Esophagus muscularis mucosa (tissue), 4 donors: ENCODE measurements at regions not wholly inside any gene's neighbourhood (a gene's known extent, or its start where the extent isn't known, plus 50 kb on each side); places are given as distances from the start of the nearest gene placed in this dataset.

Experiments used
- DNase-seq: peaks from one replicate; pipeline ENCODE4 v3.0.0-alpha.2; 2017; ENCODE audit errors: extremely low spot score
- H3K27ac ChIP-seq, 4 donors: fragments of 200-600 bp; sonication (generic); replicated peaks in 1 of 4; 1 replicate in 3 of 4; 2 replicates in 1 of 4; pipeline ENCODE4 v1.5.1; 2016 to 2019; ENCODE audit warnings: mild to moderate bottlenecking in 1 of 4
- H3K27me3 ChIP-seq, 4 donors: fragments of 200-600 bp; sonication (generic); one replicate each; pipeline versions ENCODE4 v1.5.1 to v1.6.0; 2016 to 2019
- H3K36me3 ChIP-seq, 4 donors: fragments of 200-600 bp; sonication (generic); one replicate each; pipeline ENCODE4 v1.5.1; 2016 to 2019
- H3K4me1 ChIP-seq, 4 donors: fragments of 200-600 bp; sonication (generic); one replicate each; pipeline ENCODE4 v1.5.1; 2016 to 2019
- H3K4me3 ChIP-seq, 4 donors: fragments of 200-600 bp; sonication (generic); 1 replicate in 2 of 4; 2 replicates in 2 of 4; pipeline ENCODE4 v1.5.1; 2016 to 2019; ENCODE audit warnings: mild to moderate bottlenecking in 4 of 4, moderate library complexity in 1 of 4
- H3K9me3 ChIP-seq, 4 donors: fragments of 200-600 bp; sonication (generic); 1 replicate in 3 of 4; 2 replicates in 1 of 4; pipeline ENCODE4 v1.5.1; 2016 to 2019
- EP300 ChIP-seq: sonication (generic); formaldehyde crosslinking; IDR thresholded peaks from one replicate; pipeline ENCODE4 v1.6.1; 2017; ENCODE audit warnings: antibody characterized with exemption
- POLR2A ChIP-seq: fragments of 450-650 bp; IDR thresholded peaks from one replicate; pipeline ENCODE4 v1.6.1; 2017; ENCODE audit warnings: antibody characterized with exemption, moderate library complexity, mild to moderate bottlenecking, low read depth
- POLR2AphosphoS5 ChIP-seq, 2 donors: sonication (generic); formaldehyde crosslinking; IDR thresholded peaks; one replicate each; pipeline ENCODE4 v1.6.1; 2017; ENCODE audit warnings: antibody characterized with exemption in 2 of 2
- WGBS: methylation state at CpG from one replicate; pipeline ENCODE4 v1.1.5; 2018; 5-methylcytosine and 5-hydroxymethylcytosine counted together
- intact Hi-C: fragments of 100-400 bp; cut with DNase I; formaldehyde crosslinking; loops from one replicate; pipeline ENCODE4 v1.15.1; 2023
- TF ChIP-seq, protein P1 (sequence below), 3 experiments: fragments of 200-600 bp in 2 of 3; fragments of 450-650 bp in 1 of 3; sonication (generic) in 2 of 3; IDR thresholded peaks; one replicate each; pipeline ENCODE4 v1.5.1; 2017 to 2019; ENCODE audit warnings: antibody characterized with exemption in 3 of 3, mild to moderate bottlenecking in 2 of 3, moderate library complexity in 1 of 3

DNA sequence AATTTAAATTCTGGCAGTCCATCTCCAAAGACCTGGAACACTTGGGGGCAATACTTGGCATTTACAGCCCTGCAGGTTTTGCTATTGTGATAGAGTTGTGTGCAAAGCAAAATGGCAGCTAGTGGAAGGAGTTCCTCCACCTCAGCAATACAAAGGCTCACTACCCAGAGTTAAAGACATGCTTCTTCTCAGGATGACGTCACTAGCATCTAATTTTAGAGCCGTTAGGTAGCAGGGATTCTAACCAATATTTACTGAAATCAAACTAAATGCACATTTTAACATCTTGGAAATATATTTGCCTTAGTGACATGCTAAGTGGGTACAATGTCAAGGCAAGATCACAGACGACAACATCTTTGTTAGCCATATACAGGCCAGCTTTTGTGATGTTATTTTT lies 261.6 kb downstream of the MAN2A1 start:
- DNase-seq: no peak
- H3K4me3 ChIP-seq: no peak overlapping the region
- H3K4me1 ChIP-seq: no peaks in the 10 kb centered on the region
- no peaks in the 10 kb centered on the region for H3K36me3 ChIP-seq
- 90% methylated on average over 3 of the region's 3 CpGs for WGBS
- intact Hi-C loops: no loop called here
- H3K27me3 ChIP-seq: no peaks in the 10 kb centered on the region
- H3K9me3 ChIP-seq: no peaks in the 10 kb centered on the region
- no peak overlapping the region for H3K27ac ChIP-seq
- TF ChIP-seq EP300: no peak
- TF ChIP-seq, protein P1, sequence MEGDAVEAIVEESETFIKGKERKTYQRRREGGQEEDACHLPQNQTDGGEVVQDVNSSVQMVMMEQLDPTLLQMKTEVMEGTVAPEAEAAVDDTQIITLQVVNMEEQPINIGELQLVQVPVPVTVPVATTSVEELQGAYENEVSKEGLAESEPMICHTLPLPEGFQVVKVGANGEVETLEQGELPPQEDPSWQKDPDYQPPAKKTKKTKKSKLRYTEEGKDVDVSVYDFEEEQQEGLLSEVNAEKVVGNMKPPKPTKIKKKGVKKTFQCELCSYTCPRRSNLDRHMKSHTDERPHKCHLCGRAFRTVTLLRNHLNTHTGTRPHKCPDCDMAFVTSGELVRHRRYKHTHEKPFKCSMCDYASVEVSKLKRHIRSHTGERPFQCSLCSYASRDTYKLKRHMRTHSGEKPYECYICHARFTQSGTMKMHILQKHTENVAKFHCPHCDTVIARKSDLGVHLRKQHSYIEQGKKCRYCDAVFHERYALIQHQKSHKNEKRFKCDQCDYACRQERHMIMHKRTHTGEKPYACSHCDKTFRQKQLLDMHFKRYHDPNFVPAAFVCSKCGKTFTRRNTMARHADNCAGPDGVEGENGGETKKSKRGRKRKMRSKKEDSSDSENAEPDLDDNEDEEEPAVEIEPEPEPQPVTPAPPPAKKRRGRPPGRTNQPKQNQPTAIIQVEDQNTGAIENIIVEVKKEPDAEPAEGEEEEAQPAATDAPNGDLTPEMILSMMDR (IDR thresholded peaks at IDR 0.05): no peak
- TF ChIP-seq POLR2AphosphoS5 (IDR thresholded peaks at IDR 0.05): no peak
- no peak for TF ChIP-seq POLR2A

DNA sequence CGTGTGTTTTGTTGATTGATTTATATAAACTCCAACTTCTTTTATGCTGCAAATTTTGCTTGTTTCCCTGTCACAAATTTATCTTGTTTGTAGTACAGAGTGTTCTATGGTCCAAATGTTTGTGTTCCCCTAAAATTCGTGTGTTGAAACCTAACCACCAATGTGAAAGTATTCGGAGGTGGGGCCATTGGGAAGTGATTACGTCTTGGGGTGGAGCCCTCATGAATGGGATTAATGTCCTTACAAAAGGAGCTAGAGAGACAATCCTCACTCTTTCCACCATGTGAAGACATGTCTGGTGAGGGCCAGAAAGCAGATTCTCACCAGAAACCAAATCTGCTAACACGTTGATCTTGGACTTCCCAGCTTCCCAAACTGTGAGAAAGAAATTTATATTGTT lies 262.0 kb downstream of the MAN2A1 start:
- H3K27me3 ChIP-seq: no peaks in the 10 kb centered on the region
- no peak overlapping the region for H3K27ac ChIP-seq
- H3K36me3 ChIP-seq: no peaks in the 10 kb centered on the region
- no peak overlapping the region for H3K4me3 ChIP-seq
- intact Hi-C loops: no loop called here
- H3K4me1 ChIP-seq: no peaks in the 10 kb centered on the region
- WGBS: 83% methylated on average over 5 of the region's 5 CpGs
- no peaks in the 10 kb centered on the region for H3K9me3 ChIP-seq
- no peak for DNase-seq
- TF ChIP-seq EP300: no peak
- TF ChIP-seq, protein P1 (IDR thresholded peaks at IDR 0.05): no peak
- no peak for TF ChIP-seq POLR2A
- no peak for TF ChIP-seq POLR2AphosphoS5 (IDR thresholded peaks at IDR 0.05)

DNA sequence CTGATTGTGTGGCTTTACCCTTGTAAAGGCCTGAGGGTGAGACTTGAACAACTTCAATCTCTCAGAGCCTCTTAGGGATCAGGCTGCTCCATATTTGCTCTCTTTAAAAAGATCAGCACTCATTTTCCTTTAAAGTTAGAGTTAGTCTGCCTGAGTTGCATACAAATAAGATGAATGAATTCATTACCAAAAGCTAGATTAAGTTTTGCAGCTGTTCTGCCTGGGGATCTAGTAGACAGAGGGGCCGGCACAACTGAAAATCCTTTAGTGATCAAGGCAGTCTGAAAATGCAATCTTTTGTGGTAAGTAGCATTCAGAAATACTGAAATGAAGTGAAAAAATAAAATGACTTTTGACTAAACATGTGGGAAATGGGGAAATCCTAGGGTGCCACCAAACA lies 264.0 kb downstream of the MAN2A1 start:
- TF ChIP-seq POLR2A (no peak), POLR2AphosphoS5 (IDR thresholded peaks at IDR 0.05) (no peak), EP300 (no peak)
- TF ChIP-seq, protein P1 (IDR thresholded peaks at IDR 0.05): no peak
- H3K4me3 ChIP-seq: no peak overlapping the region
- no peak overlapping the region for H3K27ac ChIP-seq
- no peaks in the 10 kb centered on the region for H3K27me3 ChIP-seq
- H3K9me3 ChIP-seq: no peaks in the 10 kb centered on the region
- no peaks in the 10 kb centered on the region for H3K4me1 ChIP-seq
- intact Hi-C loops: no loop called here
- 88% methylated on average over 1 of the region's 1 CpG for WGBS
- H3K36me3 ChIP-seq: no peaks in the 10 kb centered on the region
- DNase-seq: no peak

DNA sequence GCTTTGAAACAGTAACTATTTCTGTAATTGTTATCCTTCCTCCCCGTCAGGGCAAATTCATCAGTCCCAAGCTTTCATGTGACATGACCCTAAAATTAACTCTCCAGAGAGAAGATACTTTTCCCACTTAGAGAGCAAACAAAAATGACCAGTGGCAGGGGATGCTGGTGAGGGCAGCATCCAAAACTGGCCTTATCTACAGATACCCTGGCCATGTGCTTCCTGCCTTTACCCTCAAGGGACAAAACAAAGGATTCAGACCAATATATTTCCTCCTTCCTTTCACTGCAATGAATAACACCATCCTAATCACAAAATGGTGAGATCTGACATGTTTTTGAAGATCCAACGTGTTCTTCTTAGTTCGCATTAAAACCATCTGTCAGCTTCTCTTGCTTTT lies 267.2 kb downstream of the MAN2A1 start:
- H3K27me3 ChIP-seq: no peaks in the 10 kb centered on the region
- no peak for TF ChIP-seq POLR2AphosphoS5 (IDR thresholded peaks at IDR 0.05)
- TF ChIP-seq, protein P1 (IDR thresholded peaks at IDR 0.05): no peak
- TF ChIP-seq EP300: no peak
- TF ChIP-seq POLR2A: no peak
- 67% methylated on average over 3 of the region's 3 CpGs for WGBS
- no peak overlapping the region for H3K4me3 ChIP-seq
- no peaks in the 10 kb centered on the region for H3K9me3 ChIP-seq
- H3K36me3 ChIP-seq: no peaks in the 10 kb centered on the region
- no peak for DNase-seq
- intact Hi-C loops: no loop called here
- no peaks in the 10 kb centered on the region for H3K4me1 ChIP-seq
- no peak overlapping the region for H3K27ac ChIP-seq

DNA sequence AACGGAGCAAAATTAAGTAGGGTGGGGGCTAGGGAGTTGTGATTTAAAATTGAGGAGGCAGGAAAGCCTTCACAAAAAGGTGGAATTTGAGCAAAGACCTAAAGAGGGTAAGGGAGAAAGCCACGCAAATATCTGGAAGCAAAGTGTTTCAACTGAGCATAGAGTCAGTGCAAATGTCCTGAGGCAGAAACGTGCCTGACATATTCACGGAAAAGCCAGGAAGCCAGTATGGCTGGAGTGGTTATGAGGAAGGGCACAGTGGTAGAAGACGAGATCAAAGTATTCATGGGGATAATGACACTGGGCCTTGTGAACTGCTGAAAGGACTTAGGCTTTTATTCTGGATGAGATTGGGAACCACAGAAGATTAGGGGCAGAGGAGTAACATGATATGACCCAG lies 268.4 kb downstream of the MAN2A1 start:
- no peaks in the 10 kb centered on the region for H3K9me3 ChIP-seq
- intact Hi-C loops: no loop called here
- WGBS: 95% methylated on average over 5 of the region's 5 CpGs
- no peak for DNase-seq
- TF ChIP-seq POLR2A (no peak), POLR2AphosphoS5 (IDR thresholded peaks at IDR 0.05) (no peak), EP300 (no peak)
- TF ChIP-seq, protein P1 (IDR thresholded peaks at IDR 0.05): no peak
- no peak overlapping the region for H3K4me3 ChIP-seq
- H3K27ac ChIP-seq: no peak overlapping the region
- no peaks in the 10 kb centered on the region for H3K36me3 ChIP-seq
- H3K27me3 ChIP-seq: no peaks in the 10 kb centered on the region
- no peaks in the 10 kb centered on the region for H3K4me1 ChIP-seq
